A549 (cell line): ENCODE measurements at regions not wholly inside any gene's neighbourhood (a gene's known extent, or its start where the extent isn't known, plus 50 kb on each side); places are given as distances from the start of the nearest gene placed in this dataset.

Experiments used
- ATAC-seq, 2 experiments: fragments of 200-7000 bp in 1 of 2; fragments of >200 bp in 1 of 2; cut with Nextera tagmentation in 1 of 2; cut with Tn5 transposase in 1 of 2; 3 replicates each; pipeline versions ENCODE4 v1.8.0 to v1.9.1; 2018 to 2020; ENCODE audit warnings: mild to moderate bottlenecking in 1 of 2, moderate library complexity in 1 of 2
- CTCF ChIA-PET: fragments of 300-600 bp; sonication (Branson Sonifier 250); formaldehyde crosslinking; extraction: SDS; loops from one replicate; lab custom pipeline; 2021; ENCODE audit warnings: antibody characterized with exemption, inconsistent platforms; lab: Yijun Ruan, JAX
- POLR2A ChIA-PET: fragments of 350-600 bp; formaldehyde crosslinking; extraction: SDS; loops from one replicate; lab custom pipeline; 2021; ENCODE audit warnings: antibody characterized with exemption, inconsistent platforms; lab: Yijun Ruan, JAX
- DNase-seq, 2 experiments: peaks; one replicate each; pipeline versions ENCODE4 v3.0.0 to v3.0.0-alpha.2; 2011 to 2016; ENCODE audit warnings: low read depth in 1 of 2, low spot score in 1 of 2
- FAIRE-seq: peaks from 2 replicates; lab custom pipeline; 2011; peaks lifted over from hg19 to GRCh38; lab: Jason Lieb, UNC
- H3K27ac ChIP-seq, 2 experiments: fragments of >200 bp; sonication (Bioruptor Twin); formaldehyde crosslinking; 3 replicates each; pipeline ENCODE4 v1.5.1; 2016 to 2017
- H3K4me1 ChIP-seq: fragments of >200 bp; sonication (Bioruptor Twin); formaldehyde crosslinking; 3 replicates; pipeline ENCODE4 v1.6.1; 2016
- H3K4me2 ChIP-seq: fragments of >200 bp; sonication (Bioruptor Twin); formaldehyde crosslinking; 3 replicates; pipeline ENCODE4 v1.6.1; 2016
- H3K4me3 ChIP-seq: fragments of >200 bp; sonication (Bioruptor Twin); formaldehyde crosslinking; 3 replicates; pipeline ENCODE4 v1.5.1; 2016
- H3K9me3 ChIP-seq: fragments of >200 bp; sonication (Bioruptor Twin); formaldehyde crosslinking; 3 replicates; pipeline ENCODE4 v1.6.1; 2016
- CBX2 ChIP-seq: fragments of 200-600 bp; sonication (generic); IDR thresholded peaks from 2 replicates; pipeline ENCODE4 v1.6.1; 2016; ENCODE audit warnings: low read depth, mild to moderate bottlenecking, borderline replicate concordance
- EHF ChIP-seq: fragments of 250-450 bp; sonication (Bioruptor Pico); IDR thresholded peaks from 2 replicates; pipeline ENCODE4 v1.5.0; 2020; ENCODE audit warnings: mild to moderate bottlenecking
- FOSB ChIP-seq: fragments of 250-450 bp; sonication (Bioruptor Pico); IDR thresholded peaks from 2 replicates; pipeline ENCODE4 v1.5.0; 2020; ENCODE audit warnings: mild to moderate bottlenecking, moderate library complexity
- GATA3 ChIP-seq: IDR thresholded peaks from 2 replicates; pipeline ENCODE4 v1.6.1; 2012; ENCODE audit warnings: borderline replicate concordance
- HDAC2 ChIP-seq: fragments of 200-600 bp; sonication (generic); IDR thresholded peaks from 2 replicates; pipeline ENCODE4 v1.6.1; 2016
- HOXA7 ChIP-seq: fragments of 250-450 bp; sonication (Bioruptor Pico); IDR thresholded peaks from 2 replicates; pipeline ENCODE4 v1.5.0; 2020; ENCODE audit warnings: mild to moderate bottlenecking, moderate library complexity
- JUN ChIP-seq, 2 experiments: fragments of >200 bp; sonication (Bioruptor Twin); formaldehyde crosslinking; IDR thresholded peaks; 2 replicates in 1 of 2; 3 replicates in 1 of 2; pipeline ENCODE4 v1.6.1; 2016 to 2017
- JUNB ChIP-seq: fragments of >200 bp; sonication (Bioruptor Twin); formaldehyde crosslinking; IDR thresholded peaks from 2 replicates; pipeline ENCODE4 v1.6.1; 2016
- NPAS2 ChIP-seq: fragments of 250-450 bp; sonication (Bioruptor Pico); IDR thresholded peaks from 2 replicates; pipeline ENCODE4 v1.8.0; 2022; ENCODE audit warnings: mild to moderate bottlenecking, moderate library complexity, borderline replicate concordance
- PHF8 ChIP-seq: fragments of 200-600 bp; sonication (generic); IDR thresholded peaks from 2 replicates; pipeline ENCODE4 v1.6.1; 2016; ENCODE audit warnings: low read depth, mild to moderate bottlenecking, antibody characterized with exemption, moderate library complexity, borderline replicate concordance
- RAD21 ChIP-seq, 2 experiments: fragments of >200 bp in 1 of 2; sonication (Bioruptor Twin) in 1 of 2; formaldehyde crosslinking in 1 of 2; IDR thresholded peaks in 1 of 2; conservative IDR thresholded peaks in 1 of 2; 2 replicates in 1 of 2; 3 replicates in 1 of 2; pipeline ENCODE4 v1.6.1; 2012 to 2018; ENCODE audit warnings: inconsistent platforms in 1 of 2
- RNF2 ChIP-seq: fragments of 200-600 bp; sonication (generic); IDR thresholded peaks from 2 replicates; pipeline ENCODE4 v1.6.1; 2016; ENCODE audit warnings: low read depth, mild to moderate bottlenecking, antibody characterized with exemption, moderate library complexity, borderline replicate concordance
- SMC3 ChIP-seq: fragments of >200 bp; sonication (Bioruptor Twin); formaldehyde crosslinking; IDR thresholded peaks from 3 replicates; pipeline ENCODE4 v1.6.1; 2018; ENCODE audit warnings: inconsistent platforms
- SREBF2 ChIP-seq: fragments of 450-650 bp; IDR thresholded peaks from 2 replicates; pipeline ENCODE4 v1.6.1; 2014; ENCODE audit warnings: mild to moderate bottlenecking, moderate library complexity
- TP53 ChIP-seq: fragments of 250-450 bp; sonication (Bioruptor Pico); IDR thresholded peaks from 2 replicates; pipeline ENCODE4 v1.5.0; 2021; ENCODE audit warnings: mild to moderate bottlenecking, moderate library complexity
- ZC3H11A ChIP-seq: fragments of 450-650 bp; IDR thresholded peaks from 2 replicates; pipeline ENCODE4 v1.6.1; 2014; ENCODE audit warnings: antibody characterized with exemption, mild to moderate bottlenecking
- ZNF302 ChIP-seq: fragments of 250-450 bp; sonication (Bioruptor Pico); IDR thresholded peaks from 2 replicates; pipeline ENCODE4 v1.9.0; 2021; ENCODE audit warnings: inconsistent platforms, mild to moderate bottlenecking, moderate library complexity
- ZSCAN20 ChIP-seq: fragments of 250-450 bp; sonication (Bioruptor Pico); IDR thresholded peaks from 2 replicates; pipeline ENCODE4 v1.8.0; 2022; ENCODE audit warnings: mild to moderate bottlenecking, moderate library complexity
- WGBS: methylation state at CpG from one replicate; pipeline ENCODE4 v1.1.6; 2017; ENCODE audit errors: missing lambda C conversion rate; 5-methylcytosine and 5-hydroxymethylcytosine counted together
- TF ChIP-seq, protein P1 (sequence below): fragments of >200 bp; sonication (Bioruptor Twin); formaldehyde crosslinking; IDR thresholded peaks from 3 replicates; pipeline ENCODE4 v1.5.1; 2016
- TF ChIP-seq, protein P2 (sequence below): IDR thresholded peaks from 2 replicates; pipeline ENCODE4 v1.6.1; 2012
- TF ChIP-seq, protein P3 (sequence below): fragments of 450-650 bp; IDR thresholded peaks from 2 replicates; pipeline ENCODE4 v1.6.1; 2014; ENCODE audit warnings: antibody characterized with exemption
- TF ChIP-seq, protein P4 (sequence below): IDR thresholded peaks from 2 replicates; pipeline ENCODE4 v1.6.1; 2012
- TF ChIP-seq, protein P5 (sequence below): IDR thresholded peaks from 2 replicates; pipeline ENCODE4 v1.6.1; 2012; ENCODE audit warnings: low read depth, borderline replicate concordance

DNA sequence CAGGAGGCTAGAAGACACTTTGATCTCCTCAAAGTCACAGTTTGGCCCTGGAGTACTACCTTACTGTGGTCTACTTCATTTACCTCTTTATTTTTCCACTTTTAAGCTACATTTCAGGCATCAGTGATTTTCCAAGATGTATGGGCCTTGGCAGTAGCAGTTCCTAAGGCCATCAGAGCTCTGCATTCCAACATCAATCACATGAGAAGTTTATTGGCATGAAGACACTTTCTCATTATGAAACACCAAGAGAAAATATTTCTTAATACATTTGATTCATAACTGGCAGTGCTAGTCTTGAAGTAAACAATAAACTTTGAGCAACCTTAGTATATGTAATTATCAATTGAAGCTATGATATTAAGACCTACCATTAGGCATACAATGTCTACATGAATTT is 178.1 kb downstream of the IL15 start (continued):
- TF ChIP-seq JUN (IDR thresholded peaks at IDR 0.05) (no peak), JUNB (no peak), SMC3 (no peak), ZC3H11A (no peak), HOXA7 (CRISPR knock-in tag) (no peak)
- TF ChIP-seq, protein P1, sequence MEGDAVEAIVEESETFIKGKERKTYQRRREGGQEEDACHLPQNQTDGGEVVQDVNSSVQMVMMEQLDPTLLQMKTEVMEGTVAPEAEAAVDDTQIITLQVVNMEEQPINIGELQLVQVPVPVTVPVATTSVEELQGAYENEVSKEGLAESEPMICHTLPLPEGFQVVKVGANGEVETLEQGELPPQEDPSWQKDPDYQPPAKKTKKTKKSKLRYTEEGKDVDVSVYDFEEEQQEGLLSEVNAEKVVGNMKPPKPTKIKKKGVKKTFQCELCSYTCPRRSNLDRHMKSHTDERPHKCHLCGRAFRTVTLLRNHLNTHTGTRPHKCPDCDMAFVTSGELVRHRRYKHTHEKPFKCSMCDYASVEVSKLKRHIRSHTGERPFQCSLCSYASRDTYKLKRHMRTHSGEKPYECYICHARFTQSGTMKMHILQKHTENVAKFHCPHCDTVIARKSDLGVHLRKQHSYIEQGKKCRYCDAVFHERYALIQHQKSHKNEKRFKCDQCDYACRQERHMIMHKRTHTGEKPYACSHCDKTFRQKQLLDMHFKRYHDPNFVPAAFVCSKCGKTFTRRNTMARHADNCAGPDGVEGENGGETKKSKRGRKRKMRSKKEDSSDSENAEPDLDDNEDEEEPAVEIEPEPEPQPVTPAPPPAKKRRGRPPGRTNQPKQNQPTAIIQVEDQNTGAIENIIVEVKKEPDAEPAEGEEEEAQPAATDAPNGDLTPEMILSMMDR = no peak
- TF ChIP-seq, protein P2, sequence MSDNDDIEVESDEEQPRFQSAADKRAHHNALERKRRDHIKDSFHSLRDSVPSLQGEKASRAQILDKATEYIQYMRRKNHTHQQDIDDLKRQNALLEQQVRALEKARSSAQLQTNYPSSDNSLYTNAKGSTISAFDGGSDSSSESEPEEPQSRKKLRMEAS = no peak

DNA sequence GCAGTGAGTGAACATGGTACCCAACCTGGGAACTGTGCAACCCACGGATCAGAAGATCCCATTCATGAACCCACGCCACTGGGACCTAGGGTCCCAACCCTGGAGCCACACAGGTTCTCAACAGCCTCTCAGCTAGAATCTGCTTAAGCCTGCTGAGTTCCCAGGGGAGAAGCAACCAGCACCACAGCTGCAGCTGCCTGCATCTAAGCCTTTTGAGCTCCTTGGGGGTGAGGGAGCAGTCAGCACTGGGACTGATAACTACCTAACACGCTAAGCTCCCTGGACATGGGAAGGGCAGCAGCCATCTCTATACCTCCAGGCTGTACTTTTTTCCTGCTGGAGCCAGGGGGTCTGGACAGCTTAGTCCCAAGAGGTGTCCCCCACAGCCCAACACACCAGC is 179.3 kb downstream of the IL15 start:
- H3K4me3 ChIP-seq = no peak overlapping the region
- TF ChIP-seq RNF2 (no peak), ZSCAN20 (CRISPR knock-in tag) (no peak)
- TF ChIP-seq, protein P2 = no peak
- H3K27ac ChIP-seq = no peak overlapping the region
- H3K4me1 ChIP-seq = no peaks in the 10 kb centered on the region
- no peak for ATAC-seq
- FAIRE-seq = no peak
- no peaks in the 10 kb centered on the region for H3K9me3 ChIP-seq
- no peak overlapping the region for H3K4me2 ChIP-seq
- 80% methylated on average over 1 of the region's 3 CpGs for WGBS
- no peak for DNase-seq
- ChIA-PET CTCF (no interaction called here), POLR2A (no interaction called here)

DNA sequence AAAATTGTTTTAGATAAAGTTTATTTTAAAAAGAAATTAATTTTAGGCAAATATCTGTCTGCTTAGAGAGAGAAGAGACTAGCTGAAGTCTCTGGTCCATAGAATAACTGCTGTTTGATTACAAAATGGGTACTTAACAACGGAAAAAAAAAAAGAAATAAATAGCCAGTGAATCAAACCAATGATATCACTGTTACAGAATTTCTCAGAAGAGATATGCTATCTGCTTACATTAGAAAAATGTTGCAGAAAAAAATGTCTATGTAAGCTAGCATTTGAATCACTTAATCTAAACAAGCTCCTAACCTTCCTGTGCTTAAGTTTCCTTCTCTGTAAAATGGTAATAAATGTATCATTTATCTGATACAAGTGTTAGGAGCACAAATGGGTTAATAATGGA is 189.9 kb downstream of the IL15 start:
- no peak overlapping the region for H3K4me2 ChIP-seq
- FAIRE-seq = no peak

More for the DNA sequence above, 189.9 kb downstream of the IL15 start:
- ATAC-seq (no peak), DNase-seq (no peak)
- TF ChIP-seq EHF (CRISPR knock-in tag) (no peak), GATA3 (no peak), FOSB (no peak), SREBF2 (no peak), PHF8 (no peak), ZNF302 (CRISPR knock-in tag) (no peak), RAD21 (conservative IDR thresholded peaks at IDR 0.05 in 1 of 2, IDR thresholded peaks at IDR 0.05 in 1 of 2) (no peak), SMC3 (no peak), JUN (IDR thresholded peaks at IDR 0.05) (no peak), NPAS2 (CRISPR knock-in tag) (no peak), CBX2 (no peak), TP53 (CRISPR knock-in tag) (no peak), HDAC2 (no peak)
- TF ChIP-seq, protein P3, sequence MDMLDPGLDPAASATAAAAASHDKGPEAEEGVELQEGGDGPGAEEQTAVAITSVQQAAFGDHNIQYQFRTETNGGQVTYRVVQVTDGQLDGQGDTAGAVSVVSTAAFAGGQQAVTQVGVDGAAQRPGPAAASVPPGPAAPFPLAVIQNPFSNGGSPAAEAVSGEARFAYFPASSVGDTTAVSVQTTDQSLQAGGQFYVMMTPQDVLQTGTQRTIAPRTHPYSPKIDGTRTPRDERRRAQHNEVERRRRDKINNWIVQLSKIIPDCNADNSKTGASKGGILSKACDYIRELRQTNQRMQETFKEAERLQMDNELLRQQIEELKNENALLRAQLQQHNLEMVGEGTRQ = no peak
- TF ChIP-seq, protein P4, sequence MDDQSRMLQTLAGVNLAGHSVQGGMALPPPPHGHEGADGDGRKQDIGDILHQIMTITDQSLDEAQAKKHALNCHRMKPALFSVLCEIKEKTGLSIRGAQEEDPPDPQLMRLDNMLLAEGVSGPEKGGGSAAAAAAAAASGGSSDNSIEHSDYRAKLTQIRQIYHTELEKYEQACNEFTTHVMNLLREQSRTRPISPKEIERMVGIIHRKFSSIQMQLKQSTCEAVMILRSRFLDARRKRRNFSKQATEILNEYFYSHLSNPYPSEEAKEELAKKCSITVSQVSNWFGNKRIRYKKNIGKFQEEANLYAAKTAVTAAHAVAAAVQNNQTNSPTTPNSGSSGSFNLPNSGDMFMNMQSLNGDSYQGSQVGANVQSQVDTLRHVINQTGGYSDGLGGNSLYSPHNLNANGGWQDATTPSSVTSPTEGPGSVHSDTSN = no peak
- TF ChIP-seq, protein P5, sequence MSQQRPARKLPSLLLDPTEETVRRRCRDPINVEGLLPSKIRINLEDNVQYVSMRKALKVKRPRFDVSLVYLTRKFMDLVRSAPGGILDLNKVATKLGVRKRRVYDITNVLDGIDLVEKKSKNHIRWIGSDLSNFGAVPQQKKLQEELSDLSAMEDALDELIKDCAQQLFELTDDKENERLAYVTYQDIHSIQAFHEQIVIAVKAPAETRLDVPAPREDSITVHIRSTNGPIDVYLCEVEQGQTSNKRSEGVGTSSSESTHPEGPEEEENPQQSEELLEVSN = no peak
- CTCF ChIA-PET = no interaction called here
- Histone ChIP-seq H3K4me1 (no peaks in the 10 kb centered on the region), H3K27ac (no peak overlapping the region), H3K9me3 (no peaks in the 10 kb centered on the region), H3K4me3 (no peak overlapping the region)
- 73% methylated on average over 1 of the region's 1 CpG for WGBS
- POLR2A ChIA-PET = no interaction called here
